GM19351 (cell line): ENCODE measurements at regions not wholly inside any gene's neighbourhood (a gene's known extent, or its start where the extent isn't known, plus 50 kb on each side); places are given as distances from the start of the nearest gene placed in this dataset.

Experiments used
- ATAC-seq: cut with Tn5 transposase; IDR thresholded peaks from one replicate; pipeline ENCODE4 v1.9.1; 2021; ENCODE audit warnings: mild to moderate bottlenecking, moderate library complexity; ENCODE audit not compliant: unreplicated experiment

GRCh38 chr2:188129677-188130076 lies 162.0 kb upstream of the GULP1 start:
- ATAC-seq, result no peak

DNA sequence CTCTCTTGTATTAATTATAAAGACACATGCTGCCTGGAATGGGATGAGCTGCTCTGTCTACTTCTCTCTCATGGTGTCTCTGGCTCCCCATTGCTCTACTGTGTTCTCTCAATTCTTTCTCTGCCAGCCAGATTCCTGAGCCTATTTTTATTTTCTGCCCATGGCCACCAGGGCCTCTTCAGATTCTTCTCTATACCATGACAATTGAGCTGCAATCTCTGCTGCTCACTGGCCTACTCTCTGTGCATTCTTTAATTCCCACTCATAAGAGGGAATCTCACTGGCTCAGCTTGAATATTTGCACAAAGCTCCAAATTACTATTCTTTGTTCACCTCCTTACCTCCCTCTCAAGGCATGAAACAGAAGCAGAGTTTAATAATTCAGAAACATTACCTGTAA lies 161.4 kb upstream of the GULP1 start:
- ATAC-seq, result no peak

- no peak for ATAC-seq
These were observed 160.4 kb upstream of the GULP1 start for GRCh38 chr2:188131281-188131680.

GRCh38 chr2:188132385-188132784 lies 159.3 kb upstream of the GULP1 start:
- ATAC-seq, result no peak

DNA sequence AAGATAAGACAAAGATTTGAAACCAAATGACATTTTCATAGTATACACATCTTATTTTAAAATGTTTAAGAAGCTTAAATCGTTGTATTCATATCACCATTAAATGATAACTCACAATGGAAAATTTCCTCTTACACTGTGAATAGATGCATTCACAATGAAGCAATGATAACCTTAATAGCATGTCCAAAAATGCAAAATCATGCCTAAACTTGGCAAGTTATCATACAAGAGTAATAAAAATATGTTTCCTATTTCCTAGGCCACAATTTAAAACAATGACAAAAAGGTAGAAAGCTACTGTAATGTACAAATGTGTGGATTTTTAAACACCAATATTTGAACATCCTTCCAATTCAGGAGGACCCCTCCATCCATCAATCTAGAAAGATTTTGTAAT lies 157.4 kb upstream of the GULP1 start:
- ATAC-seq, result no peak

- ATAC-seq, result no peak
These were observed 153.4 kb upstream of the GULP1 start for GRCh38 chr2:188138313-188138712.

GRCh38 chr2:188142088-188142487 lies 149.6 kb upstream of the GULP1 start:
- no peak for ATAC-seq

DNA sequence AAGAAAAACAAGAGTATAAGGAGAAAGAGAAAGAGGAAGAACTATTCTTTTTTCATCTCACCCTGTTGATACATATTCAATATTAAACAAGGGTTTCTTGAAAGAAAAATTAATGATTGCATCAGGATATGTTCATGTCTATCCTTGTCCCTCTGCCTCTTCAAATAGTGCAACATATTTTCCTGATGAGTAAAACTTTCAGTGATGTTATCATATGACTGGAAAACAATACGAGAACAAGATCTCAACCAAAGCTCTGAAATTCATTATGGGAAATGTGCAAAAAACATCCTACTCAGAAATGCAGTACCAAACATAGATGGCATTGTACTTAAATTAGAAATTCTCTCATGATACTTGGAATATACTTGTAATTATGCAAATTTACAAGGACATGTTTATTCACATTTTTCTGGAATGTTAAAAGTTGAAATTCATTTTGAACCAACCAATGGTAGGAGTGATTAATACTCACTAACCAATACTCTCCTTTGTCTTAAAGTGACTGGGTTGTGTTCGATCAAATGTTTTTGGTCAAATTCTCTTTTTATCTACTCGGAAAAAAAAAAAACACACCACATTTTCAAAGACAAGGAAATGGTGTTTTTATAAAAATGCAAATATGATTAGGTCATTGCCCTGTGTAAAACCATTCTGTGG lies 148.9 kb upstream of the GULP1 start:
- ATAC-seq, result no peak

GRCh38 chr2:188145885-188146284 lies 145.8 kb upstream of the GULP1 start:
- no peak for ATAC-seq

DNA sequence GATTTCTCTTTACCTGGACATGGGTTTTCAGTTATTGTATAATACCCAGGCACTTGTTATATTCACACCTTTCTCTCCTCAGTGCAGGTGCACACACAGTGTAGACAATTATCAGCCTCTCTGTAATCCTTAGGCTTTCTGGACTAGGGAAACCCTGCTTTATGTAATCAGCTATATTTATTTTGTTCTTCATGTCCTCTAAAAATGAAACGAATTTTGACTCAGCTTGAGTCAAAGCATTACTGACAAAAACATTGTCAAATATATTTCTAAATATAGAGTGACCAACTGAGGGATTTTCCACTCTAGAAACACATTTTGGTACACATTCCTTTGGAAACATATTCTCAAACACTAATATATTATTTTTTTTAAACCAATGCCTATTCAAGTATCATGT lies 144.8 kb upstream of the GULP1 start:
- peak; percentile 47 for ATAC-seq

GRCh38 chr2:188151670-188152069 lies 140.0 kb upstream of the GULP1 start:
- ATAC-seq, result no peak

- ATAC-seq, result no peak
These were observed 133.2 kb upstream of the GULP1 start for GRCh38 chr2:188158337-188159100.

DNA sequence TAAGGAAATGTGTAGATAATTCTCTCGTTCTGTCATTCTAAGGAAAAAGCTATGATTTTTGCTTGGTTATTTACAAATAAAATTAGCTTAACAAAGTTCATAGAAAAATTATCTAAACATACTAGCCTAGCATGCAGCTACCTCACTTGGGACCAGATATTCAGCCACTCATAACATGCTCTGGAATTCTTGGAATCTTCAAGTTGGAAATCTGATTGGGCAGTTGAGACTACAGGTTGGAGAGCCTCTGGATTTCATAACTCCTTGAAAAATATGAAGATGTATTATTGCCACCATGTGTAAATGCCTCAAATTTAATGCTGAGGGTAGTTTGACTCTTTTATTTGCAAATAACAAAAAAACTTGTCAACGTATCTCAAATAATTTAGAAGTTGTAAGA lies 132.2 kb upstream of the GULP1 start:
- no peak for ATAC-seq

GRCh38 chr2:188170356-188170755 lies 121.3 kb upstream of the GULP1 start:
- no peak for ATAC-seq

- no peak for ATAC-seq
These were observed 115.1 kb upstream of the GULP1 start for GRCh38 chr2:188176620-188177019.

DNA sequence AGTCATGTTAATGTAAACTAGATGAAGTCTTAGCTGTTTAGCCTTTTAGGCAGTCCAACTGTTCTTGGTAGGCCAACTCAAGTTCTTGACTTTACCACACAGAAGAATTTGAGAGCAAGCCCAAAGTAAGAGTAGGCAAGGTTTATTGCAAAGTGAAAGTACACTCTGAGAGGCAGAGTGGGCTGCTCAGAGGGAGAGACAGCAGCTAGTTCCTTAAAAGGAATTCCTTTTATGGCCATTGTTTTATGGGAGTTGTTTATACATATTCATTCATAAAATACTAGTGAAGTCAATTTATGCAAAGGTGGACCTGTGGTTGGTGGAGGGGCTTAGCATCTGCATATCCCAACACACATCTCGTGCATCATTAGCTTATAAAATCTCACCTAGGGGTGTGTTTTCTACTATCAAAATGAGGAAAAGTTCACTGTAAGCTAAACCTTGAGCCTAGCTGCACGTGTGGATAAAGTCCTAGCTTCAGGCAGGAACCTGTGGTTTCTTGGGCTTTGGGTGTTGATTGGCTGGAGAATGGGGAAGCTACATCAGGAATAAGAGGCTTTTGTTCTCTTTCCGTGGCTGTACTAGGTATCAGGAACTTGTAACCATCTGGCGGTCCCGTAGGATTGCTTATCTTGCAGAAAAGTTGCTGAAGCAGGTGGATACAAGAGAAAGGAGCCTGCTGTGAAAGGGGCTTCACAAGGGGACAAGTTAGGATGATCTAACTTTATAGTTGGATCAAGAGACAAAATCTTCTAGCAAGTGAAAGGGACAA lies 110.4 kb upstream of the GULP1 start:
- no peak for ATAC-seq

GRCh38 chr2:188181884-188182283 lies 109.8 kb upstream of the GULP1 start:
- ATAC-seq, result no peak

DNA sequence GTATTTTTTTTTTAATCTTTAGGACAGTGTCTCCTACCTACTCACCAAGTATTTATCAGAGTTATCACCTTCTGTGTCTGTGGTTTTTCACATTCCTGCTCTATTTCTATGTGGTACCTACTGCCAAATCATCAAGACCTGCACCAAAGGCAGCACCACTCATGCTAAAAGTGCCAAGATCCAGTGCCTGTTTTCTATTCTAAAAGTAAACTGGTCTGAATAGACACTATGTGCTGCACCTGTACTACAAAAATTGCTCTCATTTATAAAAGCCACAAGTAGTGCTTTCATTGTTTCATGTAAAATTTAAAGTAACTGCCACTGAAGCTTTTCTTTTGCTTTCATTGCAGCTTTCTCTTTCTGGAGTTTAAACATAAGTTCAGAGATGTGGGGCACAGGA lies 103.9 kb upstream of the GULP1 start:
- no peak for ATAC-seq

GRCh38 chr2:188189356-188189755 lies 102.3 kb upstream of the GULP1 start:
- ATAC-seq, result no peak

DNA sequence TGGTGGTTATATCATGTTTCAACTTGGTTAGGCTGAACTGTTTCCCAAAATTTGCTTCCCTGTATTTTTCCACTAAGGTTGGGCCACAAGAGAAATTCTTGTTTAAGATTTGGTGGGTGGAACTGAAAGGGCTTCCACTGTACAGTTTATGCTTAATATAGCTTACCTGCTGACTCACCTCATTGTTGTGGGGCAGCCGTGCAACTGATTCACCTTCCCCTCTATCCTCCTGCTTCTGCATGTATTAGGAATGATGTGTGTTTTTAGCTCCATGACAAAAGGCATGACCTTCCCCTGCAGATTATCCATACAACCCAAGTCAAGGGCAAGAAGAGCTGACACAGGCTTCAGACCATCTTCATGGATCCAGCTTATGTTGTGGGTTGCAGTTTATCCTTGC lies 98.4 kb upstream of the GULP1 start:
- ATAC-seq, result no peak

- no peak for ATAC-seq
These were observed 95.2 kb upstream of the GULP1 start for GRCh38 chr2:188196343-188197008.
